ENCODE measurements at regions not wholly inside any gene's neighbourhood (a gene's known extent, or its start where the extent isn't known, plus 50 kb on each side); places are given as distances from the start of the nearest gene placed in this dataset.
"Not testable (repeated sequence)": the region's sequence is repeated elsewhere in the genome, so short reads cannot be mapped to it uniquely, and the experiment has no call there.

- DNase-seq (ENCODE audit: low spot score) = no peak
Measured at GRCh38 chr5:106116682-106117081, 1554.1 kb downstream of the EFNA5 start.

- DNase-seq (ENCODE audit: low spot score) = no peak
Measured at GRCh38 chr5:106113922-106114321, 1556.8 kb downstream of the EFNA5 start.

- no peak for DNase-seq (ENCODE audit: low spot score)
Measured at GRCh38 chr5:106106384-106106783, 1564.4 kb downstream of the EFNA5 start.

- DNase-seq (ENCODE audit: low spot score) = no peak
Measured at GRCh38 chr5:106097340-106097739, 1573.4 kb downstream of the EFNA5 start.

- DNase-seq (ENCODE audit: low spot score) = no peak
Measured at GRCh38 chr5:106094839-106095238, 1575.9 kb downstream of the EFNA5 start.

- peak; percentile 34 for DNase-seq (ENCODE audit: low spot score)
Measured at GRCh38 chr5:106094204-106094607, 1576.5 kb downstream of the EFNA5 start.

GRCh38 chr5:106093134-106093533, 1577.6 kb downstream of the EFNA5 start:
- no peak for DNase-seq (ENCODE audit: low spot score)

GRCh38 chr5:106092455-106092854, 1578.3 kb downstream of the EFNA5 start:
- no peak for DNase-seq (ENCODE audit: low spot score)

- no peak for DNase-seq (ENCODE audit: low spot score)
Measured at GRCh38 chr5:106089073-106089472, 1581.7 kb downstream of the EFNA5 start.

GRCh38 chr5:106088462-106088861, 1582.3 kb downstream of the EFNA5 start:
- DNase-seq (ENCODE audit: low spot score) = no peak

- DNase-seq (ENCODE audit: low spot score) = no peak
Measured at GRCh38 chr5:106086352-106086751, 1584.4 kb downstream of the EFNA5 start.

- DNase-seq (ENCODE audit: low spot score) = no peak
Measured at GRCh38 chr5:106085556-106085955, 1585.2 kb downstream of the EFNA5 start.

GRCh38 chr5:106085136-106085535, 1585.6 kb downstream of the EFNA5 start:
- no peak for DNase-seq (ENCODE audit: low spot score)

GRCh38 chr5:106080535-106080934, 1590.2 kb downstream of the EFNA5 start:
- no peak for DNase-seq (ENCODE audit: low spot score)

GRCh38 chr5:106076655-106077054, 1594.1 kb downstream of the EFNA5 start:
- DNase-seq (ENCODE audit: low spot score) = no peak

- no peak for DNase-seq (ENCODE audit: low spot score)
Measured at GRCh38 chr5:106072208-106072607, 1598.5 kb downstream of the EFNA5 start.

- DNase-seq (ENCODE audit: low spot score) = no peak
Measured at GRCh38 chr5:106047341-106047740, 1623.4 kb downstream of the EFNA5 start.

- not testable (repeated sequence) for DNase-seq (ENCODE audit: low spot score)
Measured at GRCh38 chr5:106032069-106032468, 1638.7 kb downstream of the EFNA5 start.

GRCh38 chr5:106028314-106028713, 1642.4 kb downstream of the EFNA5 start:
- no peak for DNase-seq (ENCODE audit: low spot score)

GRCh38 chr5:106020894-106021293, 1649.8 kb downstream of the EFNA5 start:
- DNase-seq (ENCODE audit: low spot score) = no peak

GRCh38 chr5:106019261-106019660, 1651.5 kb downstream of the EFNA5 start:
- no peak for DNase-seq (ENCODE audit: low spot score)

- no peak for DNase-seq (ENCODE audit: low spot score)
Measured at GRCh38 chr5:106017243-106017857, 1653.4 kb downstream of the EFNA5 start.

- no peak for DNase-seq (ENCODE audit: low spot score)
Measured at GRCh38 chr5:106014262-106014661, 1656.5 kb downstream of the EFNA5 start.

- DNase-seq (ENCODE audit: low spot score) = no peak
Measured at GRCh38 chr5:106006242-106006641, 1664.5 kb downstream of the EFNA5 start.

- DNase-seq (ENCODE audit: low spot score) = not testable (repeated sequence)
Measured at GRCh38 chr5:105998991-105999390, 1671.7 kb downstream of the EFNA5 start.
